GM18511 (cell line): ENCODE measurements at regions not wholly inside any gene's neighbourhood (a gene's known extent, or its start where the extent isn't known, plus 50 kb on each side); places are given as distances from the start of the nearest gene placed in this dataset.
"Not testable (repeated sequence)": the region's sequence is repeated elsewhere in the genome, so short reads cannot be mapped to it uniquely, and the experiment has no call there.

Experiments
- ATAC-seq: cut with Tn5 transposase; IDR thresholded peaks from one replicate; pipeline ENCODE4 v1.9.1; 2021; ENCODE audit warnings: mild to moderate bottlenecking, moderate library complexity; ENCODE audit not compliant: unreplicated experiment

DNA sequence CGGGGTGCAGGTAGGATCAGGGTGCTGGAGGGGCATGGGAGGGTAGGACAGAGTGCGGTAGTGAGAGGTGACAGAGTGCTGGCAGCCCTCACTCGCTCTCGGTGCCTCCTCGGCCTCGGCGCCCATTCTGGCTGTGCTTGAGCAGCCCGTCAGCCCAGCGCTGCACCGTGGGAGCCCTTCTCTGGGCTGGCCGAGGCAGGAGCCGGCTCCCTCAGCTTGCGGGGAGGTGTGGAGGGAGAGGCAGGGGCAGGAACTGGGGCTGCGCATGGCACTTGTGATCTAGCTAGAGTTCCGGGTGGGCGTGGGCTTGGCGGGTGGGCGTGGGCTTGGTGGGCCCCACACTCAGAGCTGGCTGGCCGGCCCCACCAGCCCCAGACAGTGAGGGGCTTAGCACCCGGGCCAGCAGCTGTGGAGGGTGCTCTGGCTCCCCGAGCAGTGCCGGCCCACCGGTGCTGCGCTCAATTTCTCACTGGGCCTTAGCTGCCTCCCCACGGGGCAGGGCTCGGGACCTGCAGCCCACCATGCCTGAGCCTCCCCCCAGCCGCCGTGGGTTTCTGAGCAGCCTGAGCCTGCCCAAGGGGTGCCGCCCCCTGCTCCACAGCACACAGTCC lies 112.8 kb upstream of the DUSP22 start:
- no peak for ATAC-seq

DNA sequence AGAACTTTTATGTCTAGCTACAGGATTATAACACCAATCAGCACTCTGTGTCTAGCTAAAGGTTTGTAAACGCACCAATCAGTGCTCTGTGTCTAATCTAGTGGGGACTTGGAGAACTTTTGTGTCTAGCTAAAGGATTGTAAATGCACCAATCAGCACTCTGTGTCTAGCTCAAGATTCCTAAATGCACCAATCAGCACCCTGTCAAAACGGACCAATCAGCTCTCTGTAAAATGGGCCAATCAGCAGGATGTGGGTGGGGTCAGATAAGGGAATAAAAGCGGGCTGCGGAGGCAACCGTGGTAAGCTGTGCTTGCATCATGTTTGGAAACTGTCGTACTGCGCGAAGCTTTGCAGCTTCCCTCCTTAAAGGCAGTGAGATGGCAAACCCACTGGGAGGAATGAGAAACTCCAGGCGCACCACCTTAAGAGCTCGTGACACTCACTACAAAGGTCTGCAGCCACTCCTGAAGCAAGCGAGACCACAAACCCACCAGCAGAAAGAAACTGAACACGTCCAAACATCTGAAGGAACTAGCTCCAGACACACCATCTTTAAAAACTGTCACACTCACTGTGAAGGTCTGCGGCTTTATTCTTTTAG lies 112.1 kb upstream of the DUSP22 start:
- not testable (repeated sequence) for ATAC-seq

DNA sequence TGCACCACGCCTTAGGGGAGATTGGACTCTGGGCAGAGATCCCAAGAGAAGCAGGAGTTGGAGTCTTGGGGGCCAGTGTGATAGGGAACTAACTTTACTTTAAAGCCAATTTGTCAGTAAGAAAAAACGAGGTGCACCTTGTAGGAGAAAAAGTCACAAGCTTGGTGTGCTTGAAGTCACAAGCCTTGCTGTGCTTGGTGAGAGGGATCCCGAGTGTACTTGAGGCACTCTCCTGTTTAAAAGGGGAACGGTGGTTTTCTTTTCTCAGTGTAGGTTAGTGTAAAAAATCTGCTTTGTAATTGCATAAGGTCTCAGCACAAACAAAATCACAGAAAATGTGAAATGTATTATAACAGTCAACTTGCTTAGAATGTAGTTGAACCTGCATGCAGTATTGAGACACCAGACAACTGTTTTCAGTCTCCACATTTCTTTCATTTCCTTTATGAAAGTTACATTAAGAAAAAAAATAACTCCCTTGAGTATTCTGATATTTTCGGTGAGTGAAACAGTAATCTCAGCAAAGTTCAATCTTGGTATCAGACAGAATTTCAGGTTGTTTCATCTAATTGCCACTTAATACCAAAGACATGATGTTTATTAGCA lies 111.1 kb upstream of the DUSP22 start:
- peak; percentile 76 for ATAC-seq

DNA sequence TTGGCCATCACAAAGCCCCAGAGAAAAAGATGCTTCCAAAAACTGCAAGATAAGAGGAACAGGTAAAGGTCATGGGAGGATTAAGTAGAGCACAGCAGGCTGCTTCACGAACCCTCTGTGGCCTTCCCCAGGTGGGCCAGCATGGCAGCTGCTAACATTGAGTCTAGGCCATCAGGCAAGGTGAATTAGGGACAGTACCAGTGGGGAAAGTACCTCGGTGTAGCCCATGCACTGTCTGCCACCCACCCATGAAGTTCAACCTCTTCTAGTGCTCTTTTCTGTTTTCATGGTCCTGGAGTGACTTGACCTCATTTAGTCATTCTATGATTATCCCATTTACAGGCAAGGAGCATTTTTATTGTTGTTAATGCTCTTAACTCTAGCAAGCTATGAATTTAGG lies 108.6 kb upstream of the DUSP22 start:
- no peak for ATAC-seq

DNA sequence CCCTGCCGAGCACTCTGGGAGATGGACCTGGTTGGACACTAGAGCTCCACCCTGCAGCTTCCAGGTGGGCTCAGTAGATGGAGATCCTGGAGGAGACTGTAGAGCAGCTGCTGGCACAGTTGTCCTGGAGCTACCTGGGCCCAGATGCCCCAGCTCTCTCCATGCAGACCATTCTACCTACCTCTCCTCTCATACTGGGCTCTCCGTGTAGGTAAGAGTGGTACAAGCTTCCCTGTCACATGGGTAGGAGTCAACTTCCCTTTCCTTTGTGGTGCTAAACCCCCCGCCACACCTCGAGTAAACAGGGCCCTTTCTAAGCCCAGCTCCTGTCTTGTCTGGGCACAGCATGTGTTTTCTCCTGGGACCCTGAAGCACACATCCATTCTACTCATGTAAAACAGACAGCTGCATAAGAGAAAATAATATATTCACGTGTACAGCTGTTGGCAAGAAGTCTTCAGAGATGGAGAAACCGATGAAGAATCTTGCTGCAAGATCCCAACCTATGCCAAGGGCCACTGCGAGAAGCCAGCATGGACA lies 108.1 kb upstream of the DUSP22 start:
- ATAC-seq: no peak

DNA sequence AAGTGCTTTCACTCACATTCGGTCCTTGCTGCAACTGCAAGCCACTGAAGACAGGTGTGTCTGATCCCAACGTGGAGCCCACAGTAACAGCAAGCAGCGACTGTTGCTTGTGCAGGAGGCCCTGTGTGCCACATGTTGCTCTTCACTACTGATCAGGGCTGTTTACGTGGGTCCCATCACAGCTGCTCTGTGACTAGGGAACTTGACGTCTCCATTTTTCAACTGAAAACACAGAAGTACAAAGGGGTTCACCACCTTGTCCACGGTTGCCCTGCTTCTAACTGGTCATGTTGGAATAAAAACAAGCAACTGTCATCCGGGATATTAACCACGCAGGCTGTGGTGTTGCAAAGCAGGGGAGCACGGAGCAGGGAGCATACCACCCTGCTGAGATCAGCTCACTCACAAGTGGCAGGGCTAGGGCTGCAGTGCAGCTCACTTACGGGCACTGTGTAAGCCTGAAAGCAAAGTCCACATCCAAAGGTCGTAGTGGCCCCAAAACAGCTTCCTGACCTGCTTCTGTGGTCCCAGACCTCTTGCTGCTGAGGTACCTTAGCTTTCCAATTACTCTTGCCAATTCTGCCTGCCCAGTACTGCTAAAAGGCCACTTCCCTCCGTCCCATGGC lies 105.8 kb upstream of the DUSP22 start:
- ATAC-seq: no peak

DNA sequence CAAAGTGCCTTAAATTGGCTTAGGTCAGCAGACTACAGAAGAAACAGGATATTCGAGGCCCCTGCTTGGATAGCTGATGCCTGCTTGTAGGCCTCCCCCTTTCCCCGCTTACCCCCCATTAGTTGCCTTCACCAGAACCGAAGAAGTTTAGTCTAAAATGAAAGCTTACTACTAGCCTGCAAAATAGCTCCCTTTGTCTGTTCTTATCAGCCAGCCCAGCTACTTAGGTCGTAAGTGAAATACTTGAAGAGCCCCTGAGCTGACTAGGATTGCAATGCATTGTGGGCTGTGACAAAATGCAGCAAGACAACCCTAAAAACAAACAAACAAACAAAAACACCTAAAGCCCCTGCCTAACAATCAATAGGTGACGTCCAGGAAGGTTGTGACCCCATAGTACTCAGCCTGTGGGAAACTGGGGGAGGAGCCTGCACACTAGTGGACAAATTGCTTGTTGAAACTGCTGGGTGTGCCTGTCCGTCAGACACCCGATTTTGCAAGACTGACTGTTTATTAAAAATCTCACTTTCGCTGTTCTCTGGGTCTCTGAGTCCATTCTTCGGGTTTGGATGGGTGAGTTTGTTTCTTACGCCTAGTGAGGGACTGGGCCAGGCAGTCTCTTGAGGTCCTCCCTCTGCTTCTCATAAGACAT lies 105.0 kb upstream of the DUSP22 start:
- ATAC-seq: no peak

DNA sequence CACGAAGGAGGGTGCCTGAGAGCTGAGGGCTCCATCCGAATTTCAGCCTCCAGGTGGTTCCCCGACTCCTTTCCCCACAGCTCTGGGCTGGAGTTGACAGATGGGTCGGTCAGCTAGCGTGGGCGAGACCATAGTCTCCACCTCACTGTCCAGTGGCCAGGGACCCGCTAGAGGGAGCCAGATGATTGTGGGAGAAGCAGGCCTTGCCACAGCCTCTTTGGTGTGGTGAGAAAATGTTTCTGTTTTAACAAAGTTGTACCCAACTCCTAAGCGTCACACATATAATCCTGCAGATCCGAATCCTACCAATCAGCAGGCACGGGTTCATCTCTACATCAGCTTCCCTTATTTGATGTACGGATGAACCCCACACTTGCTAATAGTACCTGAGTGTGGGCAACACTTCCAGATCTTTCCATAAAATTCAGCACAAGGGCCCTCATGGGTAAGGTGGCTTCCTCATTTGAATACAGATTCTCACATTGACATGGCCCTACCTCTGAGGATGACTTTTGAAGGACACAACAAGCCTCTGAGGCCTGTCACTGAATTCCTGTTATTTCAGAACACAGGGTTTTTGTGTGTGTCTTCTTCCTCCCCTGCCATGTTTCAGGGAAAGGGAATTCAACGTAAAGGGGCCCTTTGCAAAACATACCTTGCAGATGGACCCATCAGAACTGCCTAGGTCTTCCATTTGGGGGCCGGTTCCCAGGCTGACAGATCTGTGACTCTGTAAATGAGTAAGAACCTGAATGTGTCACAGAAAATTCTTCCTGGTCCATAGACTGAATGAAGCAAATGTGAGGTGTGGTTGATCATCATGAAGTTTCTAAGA lies 103.2 kb upstream of the DUSP22 start:
- peak; percentile 89 for ATAC-seq

DNA sequence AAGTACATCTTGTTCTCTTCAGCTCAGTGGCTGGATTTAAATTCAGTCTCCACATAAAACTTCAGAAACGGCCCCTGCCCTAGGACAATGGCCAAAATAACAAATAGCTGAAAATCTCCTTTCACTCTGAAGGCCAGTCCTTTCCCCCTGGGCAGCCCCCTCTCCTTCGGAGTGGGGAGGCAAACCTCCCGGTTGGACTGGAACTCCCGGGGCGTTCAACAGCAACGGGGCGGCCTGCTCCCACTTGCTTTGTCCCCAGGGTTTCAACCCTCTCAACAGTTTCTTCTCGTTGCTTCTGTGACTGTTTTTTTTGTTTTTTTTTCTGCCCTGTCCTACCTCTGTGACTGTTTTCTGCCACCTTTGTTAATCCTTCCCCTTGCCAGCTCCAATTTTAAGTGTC lies 102.6 kb upstream of the DUSP22 start:
- no peak for ATAC-seq

DNA sequence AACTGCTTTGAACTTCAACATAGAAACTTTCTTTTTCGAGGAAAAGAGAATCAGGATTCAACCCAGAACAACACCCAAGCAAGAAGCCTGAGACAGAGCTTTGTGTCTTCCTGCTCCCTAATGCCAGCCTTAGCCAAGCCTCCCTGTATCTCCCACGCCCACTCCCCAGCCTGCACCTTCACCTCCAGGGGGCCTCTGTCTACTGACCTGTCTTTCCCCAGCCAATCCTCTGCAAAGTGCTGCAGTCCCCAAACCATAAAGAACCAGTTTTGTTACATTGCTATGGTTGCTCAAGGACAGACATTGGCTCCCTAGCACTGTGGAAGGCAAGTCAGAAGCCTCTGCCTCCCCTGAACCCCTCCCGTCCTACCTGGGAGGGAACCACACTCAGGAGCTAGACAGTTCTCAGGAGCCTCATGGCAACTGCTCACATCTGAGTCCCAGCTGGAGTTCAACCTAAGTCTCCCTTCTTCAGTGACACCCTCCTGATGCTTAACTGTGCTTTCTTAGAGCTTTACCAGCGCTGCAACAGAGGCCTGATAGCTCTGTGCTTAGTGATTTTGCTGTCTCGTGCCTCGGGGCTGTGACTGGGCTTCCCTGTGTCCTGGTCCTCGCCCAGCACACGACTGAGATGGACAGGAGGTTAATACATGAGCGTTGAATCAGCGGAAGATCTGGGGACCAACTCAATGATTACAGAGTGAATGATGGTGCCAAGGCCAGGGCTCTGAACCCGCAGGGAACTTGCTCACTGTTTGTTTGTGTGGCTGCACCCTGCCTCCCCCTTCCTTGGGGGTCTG lies 101.5 kb upstream of the DUSP22 start:
- no peak for ATAC-seq

DNA sequence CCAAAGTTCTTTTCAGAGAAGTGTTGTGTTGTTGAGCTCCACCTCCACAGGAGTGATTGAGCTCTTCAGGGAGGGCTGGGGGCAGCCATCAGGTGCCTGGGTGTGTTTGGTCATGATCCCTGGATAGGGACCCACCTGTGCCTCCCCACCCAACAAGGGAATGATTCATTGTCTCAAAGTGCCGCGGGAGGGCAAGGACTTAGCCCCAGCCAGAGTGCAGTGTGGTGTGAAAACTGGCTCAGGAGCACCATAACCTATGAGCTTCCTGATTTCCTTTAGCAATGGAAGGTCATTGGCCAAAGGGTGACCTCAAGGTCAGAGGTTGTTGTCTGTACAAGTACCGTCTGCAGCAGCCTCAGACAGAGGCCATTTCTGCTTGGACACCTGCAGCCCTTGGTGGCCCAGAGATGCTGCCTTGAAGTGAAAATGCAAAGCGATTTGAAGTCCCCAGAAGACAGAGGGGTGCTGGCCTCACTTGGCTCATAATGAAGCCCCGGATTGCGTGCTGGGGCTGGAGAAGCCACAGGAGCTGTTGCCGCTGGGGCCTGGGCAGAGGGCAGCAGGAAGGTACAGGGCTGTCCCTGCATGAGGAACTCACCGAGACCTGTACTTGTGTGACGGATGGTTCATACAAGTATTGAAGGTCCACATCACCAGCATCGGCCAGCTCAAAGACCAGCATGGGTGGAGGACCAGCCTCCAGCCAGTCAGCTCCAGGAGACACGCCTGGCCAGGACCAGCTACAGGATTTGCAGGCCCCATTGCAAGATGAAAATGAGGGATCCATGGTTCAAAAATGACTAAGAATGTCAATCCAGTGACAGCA lies 100.6 kb upstream of the DUSP22 start:
- no peak for ATAC-seq

DNA sequence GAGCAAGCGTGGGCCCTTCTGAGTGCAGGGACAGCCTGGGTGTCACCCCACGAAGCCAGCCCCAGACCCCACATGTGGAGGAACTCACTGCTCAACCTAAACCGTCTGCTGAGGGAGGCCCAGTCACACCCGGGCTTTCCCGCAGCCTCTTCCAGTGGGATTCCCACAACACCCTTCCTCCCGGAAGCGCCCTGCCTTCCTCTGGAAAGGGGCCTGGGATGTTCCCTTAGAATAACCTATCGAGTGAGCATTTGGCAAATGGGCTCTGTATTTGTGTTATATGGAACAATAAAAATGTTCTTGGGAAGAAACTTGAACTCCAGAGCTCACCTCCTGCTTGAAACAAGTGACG lies 100.0 kb upstream of the DUSP22 start:
- ATAC-seq: no peak

DNA sequence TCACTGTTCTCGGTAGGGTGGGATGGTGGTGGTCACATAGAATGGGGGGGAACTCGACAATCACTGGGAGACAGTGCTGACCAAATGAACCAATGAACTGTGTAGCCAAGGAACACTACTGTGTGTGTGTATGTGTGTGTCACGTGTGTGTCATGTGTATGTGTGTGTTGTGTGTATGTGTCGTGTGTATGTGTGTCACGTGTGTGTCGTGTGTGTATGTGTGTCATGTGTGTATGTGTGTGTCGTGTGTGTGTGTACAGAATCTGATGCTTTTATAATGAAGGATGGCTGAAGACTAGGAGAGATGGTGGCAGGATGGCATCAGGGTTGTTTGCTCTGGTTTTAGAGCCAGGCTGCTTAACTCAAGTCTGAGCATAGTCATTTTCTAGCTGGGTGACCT lies 99.1 kb upstream of the DUSP22 start:
- ATAC-seq: no peak

DNA sequence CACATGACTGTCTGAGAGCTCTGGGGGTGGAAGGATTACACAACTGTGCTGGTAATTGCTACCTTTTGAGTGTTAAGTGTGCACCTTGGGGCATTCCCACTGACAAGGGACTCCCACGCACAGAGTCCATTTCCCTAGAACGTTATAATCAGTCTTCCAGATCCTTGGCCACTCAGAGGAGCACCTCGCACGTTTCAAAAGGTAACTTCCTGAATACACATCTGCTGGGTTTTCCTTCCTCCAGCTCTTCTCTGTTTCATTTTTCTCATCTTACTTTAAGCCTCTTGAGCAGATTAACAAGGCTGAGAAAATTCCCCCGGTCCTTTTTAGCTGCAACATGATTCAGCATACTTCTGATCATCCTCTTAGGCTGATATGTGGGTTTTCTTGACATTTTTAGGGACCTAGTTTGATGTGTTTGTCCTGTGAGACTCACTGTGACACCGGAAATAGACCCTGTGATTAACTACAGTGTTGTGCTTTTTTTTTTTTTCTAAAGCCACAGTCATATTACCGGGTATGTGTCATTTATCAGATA lies 98.4 kb upstream of the DUSP22 start:
- peak; percentile 47 for ATAC-seq

DNA sequence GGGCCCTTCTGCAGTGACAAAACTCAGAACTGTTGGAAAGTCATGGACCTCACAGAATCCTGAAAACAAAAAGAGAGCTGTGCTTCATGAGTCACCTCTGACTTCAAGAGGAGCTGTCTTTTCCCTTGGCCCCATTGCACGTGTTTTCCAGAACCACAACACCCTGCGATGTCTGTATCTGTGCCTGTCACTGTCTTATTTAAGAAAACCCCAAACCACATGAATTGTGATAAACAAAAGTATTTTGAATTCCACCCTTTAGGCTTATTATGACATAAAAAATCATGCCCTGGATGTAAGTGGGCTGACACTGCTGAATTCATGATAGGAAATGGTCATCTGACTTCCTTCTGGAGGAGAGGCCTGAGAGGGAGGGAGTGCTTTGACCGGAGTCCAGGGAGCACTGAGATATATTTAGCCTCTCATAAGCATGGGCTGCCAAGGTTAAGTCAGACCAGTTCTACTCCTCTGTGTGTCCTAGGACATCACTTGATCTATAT lies 96.4 kb upstream of the DUSP22 start:
- ATAC-seq: no peak

DNA sequence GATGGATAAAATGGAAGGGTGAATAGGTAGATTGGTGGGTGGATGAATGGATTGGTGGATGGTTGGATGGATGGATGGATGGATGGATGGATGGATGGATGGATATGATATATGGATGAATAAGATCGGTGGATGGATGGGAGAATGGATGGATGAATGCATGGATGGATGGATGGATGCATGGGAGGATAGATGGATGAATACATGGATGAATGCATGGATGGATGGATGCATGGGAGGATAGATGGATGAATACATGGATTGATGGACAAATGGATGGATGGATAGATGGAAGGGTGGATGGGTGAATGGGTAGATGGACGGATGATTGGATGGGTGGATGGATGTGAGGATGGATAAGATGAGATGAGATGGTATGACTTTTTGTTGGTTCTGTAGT lies 95.7 kb upstream of the DUSP22 start:
- no peak for ATAC-seq

DNA sequence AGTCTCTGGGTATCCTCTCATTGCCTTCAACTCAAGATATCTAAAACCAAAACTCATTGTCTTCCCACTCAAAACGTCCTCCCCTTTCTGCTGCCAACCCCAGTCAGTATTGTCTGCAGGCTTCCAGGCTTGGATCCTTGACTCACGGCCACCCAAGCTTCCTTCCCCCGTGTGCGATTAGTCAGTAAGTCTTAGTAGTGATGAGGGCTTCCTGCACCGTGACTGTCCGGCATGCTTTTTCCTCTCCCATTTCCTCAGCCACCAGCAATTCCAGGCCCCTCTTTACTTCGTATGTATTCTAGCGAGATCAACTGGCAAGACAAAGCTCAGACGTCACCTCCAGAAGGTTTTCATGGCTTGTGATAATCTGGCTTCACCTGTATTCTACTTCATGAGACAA lies 88.6 kb upstream of the DUSP22 start:
- ATAC-seq: no peak

DNA sequence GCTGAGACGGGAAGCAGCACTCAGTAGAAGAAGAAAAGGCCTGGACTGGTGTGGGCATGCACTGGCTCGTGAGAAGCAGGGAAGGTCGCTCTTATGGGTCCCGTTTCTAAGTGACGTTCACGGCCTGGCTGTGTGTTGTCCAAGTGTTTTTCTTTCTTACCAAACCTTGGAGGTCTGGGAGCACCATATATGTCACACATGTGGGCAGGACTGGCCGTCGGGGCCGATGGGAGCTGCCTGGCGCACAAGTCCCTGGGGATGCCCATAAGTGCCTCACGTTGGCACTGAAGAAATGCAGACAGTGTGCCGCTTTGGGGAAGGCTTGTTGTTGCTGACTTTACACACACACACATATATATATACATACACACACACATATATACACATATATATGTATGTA lies 86.0 kb upstream of the DUSP22 start:
- ATAC-seq: no peak

DNA sequence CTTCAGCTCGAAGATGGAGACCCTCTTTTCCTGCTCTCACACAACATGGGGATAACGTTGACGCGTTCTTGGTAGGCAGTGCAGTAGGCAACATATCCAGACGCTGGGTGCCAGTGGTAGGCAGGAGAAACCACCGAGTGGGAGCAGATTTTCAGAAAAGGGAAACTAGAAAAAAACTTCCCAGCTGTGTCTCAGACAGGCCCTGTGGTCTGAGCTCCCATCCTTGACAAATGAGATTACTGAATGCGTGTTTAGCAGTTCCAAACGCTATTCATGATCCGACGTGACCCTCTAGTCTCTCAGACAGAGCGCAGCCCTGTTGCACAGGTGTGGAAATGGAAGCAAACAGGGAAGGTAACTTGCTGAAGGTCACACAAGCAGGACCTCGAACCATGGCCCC lies 83.9 kb upstream of the DUSP22 start:
- ATAC-seq: no peak
